Islet precursor cell (in vitro differentiated cells): ENCODE measurements at regions not wholly inside any gene's neighbourhood (a gene's known extent, or its start where the extent isn't known, plus 50 kb on each side); places are given as distances from the start of the nearest gene placed in this dataset.
"Not testable (repeated sequence)": the region's sequence is repeated elsewhere in the genome, so short reads cannot be mapped to it uniquely, and the experiment has no call there.

Experiments used
- DNase-seq: peaks from one replicate; pipeline ENCODE4 v3.0.0-alpha.2; 2018

GRCh38 chr20:29763821-29764511 lies 1493.5 kb upstream of the DEFB115 start:
- DNase-seq = no peak

GRCh38 chr20:29764922-29765610 lies 1492.4 kb upstream of the DEFB115 start:
- DNase-seq = not testable (repeated sequence)

- DNase-seq = not testable (repeated sequence)
Observed at GRCh38 chr20:29778033-29778432, 1479.4 kb upstream of the DEFB115 start.

- DNase-seq = not testable (repeated sequence)
Observed at GRCh38 chr20:29781217-29781616, 1476.2 kb upstream of the DEFB115 start.

DNA sequence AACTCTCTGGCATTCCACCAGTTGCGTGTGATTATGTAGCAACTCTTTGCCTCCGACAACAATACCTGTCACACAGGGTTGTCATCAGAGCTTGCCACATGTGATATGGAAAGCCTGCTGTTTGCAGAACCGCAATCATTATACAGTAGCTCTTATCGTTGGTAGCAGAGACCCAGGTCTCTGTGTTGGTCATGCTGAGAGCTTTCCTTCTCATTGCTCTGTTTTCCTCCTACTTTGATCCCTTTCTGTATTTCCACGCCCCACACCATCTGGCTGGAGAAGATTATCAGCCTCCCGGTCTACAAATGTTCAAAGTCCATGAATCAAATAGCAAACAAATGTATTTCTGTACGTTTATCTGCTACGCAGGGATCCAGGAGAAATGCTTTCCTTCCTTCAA lies 1475.6 kb upstream of the DEFB115 start:
- DNase-seq = not testable (repeated sequence)

- not testable (repeated sequence) for DNase-seq
Observed at GRCh38 chr20:29787456-29787855, 1470.0 kb upstream of the DEFB115 start.

DNA sequence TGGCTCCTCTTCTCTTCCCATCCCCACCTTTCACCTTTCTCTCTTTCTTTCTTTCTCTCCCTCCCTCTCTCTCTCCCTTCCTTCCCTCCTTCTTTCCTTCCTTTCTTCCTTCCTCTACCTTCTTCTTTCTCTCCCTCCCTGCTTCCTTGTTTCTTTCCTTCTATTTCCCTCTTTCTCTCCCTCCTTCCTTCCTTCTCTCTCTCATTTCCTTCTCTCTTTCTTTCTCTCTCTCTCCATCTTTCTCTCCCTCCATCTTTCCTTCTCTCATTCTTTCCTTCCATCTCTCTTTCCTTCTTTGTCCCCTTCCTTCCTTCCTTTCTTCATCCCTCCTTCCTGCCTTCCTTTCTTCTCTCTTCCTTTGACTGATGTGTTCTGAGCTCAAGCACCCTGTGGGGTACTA lies 1467.0 kb upstream of the DEFB115 start:
- no peak for DNase-seq

GRCh38 chr20:29831508-29831907 lies 1426.0 kb upstream of the DEFB115 start:
- DNase-seq = not testable (repeated sequence)

DNA sequence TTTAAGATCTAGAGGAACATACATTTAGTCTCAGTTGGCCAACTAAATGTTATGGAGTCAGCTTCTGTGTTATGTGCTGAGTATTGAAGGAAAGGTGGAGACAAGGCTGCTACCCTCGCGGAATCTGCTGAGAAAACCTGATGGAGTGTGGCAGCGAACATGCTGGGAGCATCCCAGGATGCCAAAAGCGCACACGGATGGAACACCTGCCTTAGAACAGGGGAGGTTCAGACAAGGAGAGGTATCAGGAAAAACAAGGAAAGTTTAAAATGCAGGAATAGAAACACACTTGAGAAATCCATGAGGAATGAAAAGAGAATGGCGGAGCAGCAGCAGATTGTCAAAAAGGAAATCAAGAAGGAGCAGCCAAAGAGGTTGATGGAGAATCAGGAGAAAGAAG lies 1389.5 kb upstream of the DEFB115 start:
- not testable (repeated sequence) for DNase-seq

DNA sequence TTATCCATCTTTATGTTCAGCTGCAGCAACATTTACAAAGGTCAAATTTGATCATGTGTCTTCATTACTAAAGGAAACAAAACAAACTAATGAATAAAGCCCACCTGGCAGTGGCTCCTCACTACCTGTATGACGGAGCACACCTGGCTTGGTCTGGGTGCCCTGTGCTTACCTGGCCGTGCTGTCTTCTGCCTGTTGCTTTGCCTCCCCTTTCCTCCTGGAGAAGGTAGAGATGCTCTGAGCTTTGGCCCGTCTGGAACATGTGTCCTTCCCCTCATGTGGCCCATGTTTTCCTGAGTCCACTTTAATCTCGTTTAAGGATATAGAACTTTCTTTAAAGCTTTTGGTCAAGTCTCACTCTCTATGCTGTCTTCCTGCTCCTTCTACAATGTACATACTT lies 1388.8 kb upstream of the DEFB115 start:
- not testable (repeated sequence) for DNase-seq

GRCh38 chr20:29871816-29872215 lies 1385.6 kb upstream of the DEFB115 start:
- DNase-seq = not testable (repeated sequence)

DNA sequence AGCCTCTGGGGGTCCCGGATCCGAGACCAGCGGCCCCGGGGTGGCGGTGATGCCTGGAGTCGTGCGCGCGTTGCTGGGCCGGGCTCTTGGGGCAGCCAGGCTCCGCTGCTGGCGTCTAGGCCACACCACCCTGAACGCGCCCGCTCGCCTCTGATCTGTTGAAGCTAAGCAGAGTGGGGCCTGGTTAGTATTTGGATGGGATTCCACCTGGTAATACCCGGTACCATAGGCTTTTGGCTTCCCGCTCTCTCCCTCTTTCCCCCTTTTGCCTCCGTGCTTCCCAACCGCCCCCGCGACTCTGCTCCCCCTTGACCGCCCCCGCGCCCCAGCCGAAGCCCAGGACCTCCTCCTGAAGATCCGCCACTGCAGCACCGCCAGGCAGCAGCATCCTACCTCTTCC lies 1383.5 kb upstream of the DEFB115 start:
- peak; percentile 74 for DNase-seq

- no peak for DNase-seq
Observed at GRCh38 chr20:29874476-29875202, 1382.8 kb upstream of the DEFB115 start.

DNA sequence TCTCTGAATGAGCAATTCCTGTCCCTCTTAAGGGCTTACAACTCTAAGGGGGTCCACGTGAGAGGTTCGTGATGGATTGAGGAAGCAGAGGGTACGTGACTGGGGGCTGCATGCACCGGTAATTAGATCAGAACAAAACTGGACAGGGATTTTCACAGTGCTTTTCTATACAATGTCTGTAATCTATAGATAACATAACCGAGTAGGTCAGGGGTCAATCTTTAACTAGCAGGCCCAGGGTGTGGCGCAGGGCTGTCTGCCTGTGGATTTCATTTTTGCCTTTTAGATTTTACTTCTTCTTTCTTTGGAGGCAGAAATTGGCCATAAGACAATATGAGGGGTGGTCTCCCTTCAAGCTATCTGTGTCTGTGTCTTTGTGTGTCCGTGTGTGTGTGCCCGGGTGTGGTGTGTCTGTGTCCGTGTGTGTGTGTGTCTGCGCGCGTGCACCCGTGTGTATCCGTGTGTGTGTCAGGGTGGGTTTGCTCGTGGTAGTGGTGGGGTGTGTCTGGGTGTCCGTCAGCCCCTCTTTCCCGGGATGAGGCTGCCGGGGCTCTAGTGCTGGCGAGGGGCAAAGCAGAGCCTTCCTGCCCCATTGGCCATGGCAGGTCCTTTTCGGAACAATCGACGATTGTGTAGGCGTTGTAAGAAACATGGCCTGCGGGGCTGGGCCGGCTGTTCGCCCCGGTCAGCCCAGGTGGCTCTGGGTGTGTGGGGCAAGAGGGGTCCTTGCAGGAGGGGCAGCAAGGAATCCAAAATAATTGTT lies 1382.0 kb upstream of the DEFB115 start:
- not testable (repeated sequence) for DNase-seq

DNA sequence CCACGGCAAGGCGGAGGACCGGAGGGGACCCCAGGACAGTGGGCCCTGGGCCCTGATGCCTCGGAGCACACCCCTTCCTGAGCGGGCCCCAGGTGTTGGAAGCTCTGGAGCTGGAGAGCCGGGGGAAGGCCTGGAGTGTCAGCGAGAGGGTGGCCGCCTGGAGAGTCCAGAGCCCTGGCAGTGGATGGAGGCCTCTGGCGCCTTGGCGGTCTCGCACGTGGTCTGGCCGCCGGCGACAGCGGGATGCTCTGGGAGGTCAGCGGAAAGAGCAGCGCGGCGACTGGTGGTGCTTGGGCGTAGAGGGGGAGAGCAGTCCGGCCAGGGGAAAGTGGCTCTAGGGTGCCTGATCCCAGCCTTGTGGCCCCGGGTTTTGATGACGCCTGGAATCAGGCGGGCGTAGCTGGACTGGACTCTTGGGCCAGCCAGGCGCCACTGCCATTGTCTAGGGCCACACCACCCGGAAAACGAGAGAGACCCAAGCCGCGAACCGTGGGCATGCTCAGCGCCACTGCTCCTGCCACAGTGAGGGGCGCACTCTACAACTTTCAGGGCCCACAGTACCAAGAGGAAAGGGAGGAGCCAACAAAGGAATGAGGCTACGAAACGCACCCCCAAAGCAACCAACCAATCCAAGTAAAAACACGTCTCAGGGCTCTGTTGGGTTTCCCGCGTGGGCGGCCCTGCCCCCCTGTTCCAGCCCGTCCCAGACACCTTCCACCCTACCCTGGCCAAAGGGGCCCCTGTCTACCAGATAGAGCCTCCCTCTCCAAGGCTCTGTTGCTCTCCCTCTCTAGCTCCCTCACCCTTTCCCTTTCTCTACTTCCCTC lies 1381.2 kb upstream of the DEFB115 start:
- not testable (repeated sequence) for DNase-seq

- DNase-seq = no peak
Observed at GRCh38 chr20:29876911-29877285, 1380.6 kb upstream of the DEFB115 start.

DNA sequence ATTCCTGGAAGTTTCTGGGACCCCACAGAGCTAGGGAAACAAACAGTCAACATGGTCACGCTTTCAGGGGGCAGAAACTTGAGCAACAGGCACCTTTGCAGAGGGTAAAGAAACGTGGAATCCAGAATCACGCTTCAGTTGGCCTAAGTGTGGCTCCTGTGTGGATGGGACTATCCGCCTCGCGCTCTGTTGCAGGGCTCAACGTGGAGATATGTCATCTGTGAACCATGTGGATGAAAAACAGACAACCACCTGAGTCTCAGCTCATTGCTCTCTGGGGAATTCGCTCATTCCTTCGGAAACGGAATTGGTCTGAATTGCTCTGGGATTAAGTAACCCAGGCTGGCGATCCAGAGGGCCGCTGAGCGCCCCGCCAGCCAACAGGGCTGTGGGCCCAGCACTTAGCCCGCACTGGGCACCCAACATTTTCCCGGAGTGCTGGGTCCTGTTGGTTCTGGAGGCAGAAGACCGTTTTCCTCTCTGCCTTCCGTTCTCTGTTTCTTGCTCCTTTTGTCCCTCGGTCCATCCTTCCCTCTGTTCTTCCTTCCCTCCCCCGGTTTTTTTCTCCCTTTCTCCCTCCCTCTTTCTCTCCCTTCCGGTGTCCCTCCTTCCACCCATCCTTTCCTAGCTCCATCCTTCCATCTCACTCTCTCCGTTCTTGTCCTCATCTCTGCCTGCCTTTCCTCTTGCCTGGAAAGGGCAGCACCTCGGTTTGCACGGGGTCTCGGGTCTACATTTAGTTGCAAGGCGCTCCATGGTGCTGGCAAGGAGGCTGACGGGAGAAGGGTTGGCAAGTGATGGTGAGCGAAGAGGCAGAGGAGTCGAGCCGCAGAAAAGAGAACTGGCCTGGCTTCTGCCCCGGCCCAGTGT lies 1379.8 kb upstream of the DEFB115 start:
- DNase-seq = not testable (repeated sequence)

GRCh38 chr20:29878281-29878741 lies 1379.2 kb upstream of the DEFB115 start:
- DNase-seq = peak; percentile 60

- DNase-seq = no peak
Observed at GRCh38 chr20:29878777-29879442, 1378.6 kb upstream of the DEFB115 start.

GRCh38 chr20:29881107-29881506 lies 1376.4 kb upstream of the DEFB115 start:
- DNase-seq = not testable (repeated sequence)
